ENCODE measurements at regions not wholly inside any gene's neighbourhood (a gene's known extent, or its start where the extent isn't known, plus 50 kb on each side); places are given as distances from the start of the nearest gene placed in this dataset.

GRCh38 chr15:39230205-39230907, 350.5 kb upstream of the THBS1 start:
- no peak for DNase-seq

- no peak for DNase-seq
Observed at GRCh38 chr15:39230908-39231285, 350.0 kb upstream of the THBS1 start.

GRCh38 chr15:39232512-39232911, 348.4 kb upstream of the THBS1 start:
- no peak for DNase-seq

GRCh38 chr15:39235084-39235795, 345.6 kb upstream of the THBS1 start:
- DNase-seq, result peak; percentile 5 to 14

GRCh38 chr15:39236375-39236774, 344.5 kb upstream of the THBS1 start:
- DNase-seq, result no peak

GRCh38 chr15:39238443-39238842, 342.4 kb upstream of the THBS1 start:
- no peak for DNase-seq

GRCh38 chr15:39239562-39239961, 341.3 kb upstream of the THBS1 start:
- no peak for DNase-seq

GRCh38 chr15:39242345-39242744, 338.5 kb upstream of the THBS1 start:
- no peak for DNase-seq

- no peak for DNase-seq
Observed at GRCh38 chr15:39243396-39243795, 337.5 kb upstream of the THBS1 start.

GRCh38 chr15:39244776-39245175, 336.1 kb upstream of the THBS1 start:
- DNase-seq, result no peak

- DNase-seq, result no peak
Observed at GRCh38 chr15:39246523-39246922, 334.4 kb upstream of the THBS1 start.

GRCh38 chr15:39247574-39247973, 333.3 kb upstream of the THBS1 start:
- no peak for DNase-seq

GRCh38 chr15:39248204-39248603, 332.7 kb upstream of the THBS1 start:
- DNase-seq, result no peak

- peak; percentile 9 to 13 for DNase-seq
Observed at GRCh38 chr15:39250001-39250400, 330.9 kb upstream of the THBS1 start.

- DNase-seq, result peak in 1 of 2 donors; percentile 5
Observed at GRCh38 chr15:39250460-39251186, 330.3 kb upstream of the THBS1 start.

- DNase-seq, result no peak
Observed at GRCh38 chr15:39251413-39252133, 329.3 kb upstream of the THBS1 start.

- no peak for DNase-seq
Observed at GRCh38 chr15:39252134-39252470, 328.8 kb upstream of the THBS1 start.

- DNase-seq, result no peak
Observed at GRCh38 chr15:39253552-39253951, 327.3 kb upstream of the THBS1 start.

- DNase-seq, result no peak
Observed at GRCh38 chr15:39254181-39254580, 326.7 kb upstream of the THBS1 start.

GRCh38 chr15:39255760-39256159, 325.1 kb upstream of the THBS1 start:
- DNase-seq, result no peak

- peak; percentile 40 to 52 for DNase-seq
Observed at GRCh38 chr15:39260391-39260790, 320.5 kb upstream of the THBS1 start.

GRCh38 chr15:39260791-39261190, 320.1 kb upstream of the THBS1 start:
- DNase-seq, result no peak
